ACC112 (cell line): ENCODE measurements at regions not wholly inside any gene's neighbourhood (a gene's known extent, or its start where the extent isn't known, plus 50 kb on each side); places are given as distances from the start of the nearest gene placed in this dataset.

Experiments used
- H2AFZ ChIP-seq: fragments of 200-600 bp; sonication (generic); one replicate; pipeline ENCODE4 v1.6.0; 2017; ENCODE audit warnings: antibody characterized with exemption, low read length; ENCODE audit not compliant: unreplicated experiment
- H3K27ac ChIP-seq: fragments of 200-600 bp; sonication (generic); 2 replicates; pipeline ENCODE4 v1.5.1; 2014; ENCODE audit warnings: low read depth, mild to moderate bottlenecking, antibody characterized with exemption, low read length, moderate library complexity
- H3K27me3 ChIP-seq: fragments of 200-600 bp; sonication (generic); 2 replicates; pipeline ENCODE4 v1.6.1; 2014; ENCODE audit warnings: mild to moderate bottlenecking, antibody characterized with exemption, low read length, moderate library complexity, mixed read lengths; ENCODE audit not compliant: insufficient read depth
- H3K36me3 ChIP-seq: fragments of 200-600 bp; sonication (generic); 2 replicates; pipeline ENCODE4 v1.6.1; 2016; ENCODE audit warnings: mild to moderate bottlenecking, antibody characterized with exemption, low read length, moderate library complexity, mixed read lengths; ENCODE audit not compliant: insufficient read depth
- H3K4me1 ChIP-seq: fragments of 200-600 bp; sonication (generic); one replicate; pipeline ENCODE4 v1.6.1; 2016; ENCODE audit warnings: low read length, mixed read lengths; ENCODE audit not compliant: insufficient read depth, unreplicated experiment, control insufficient read depth
- H3K4me3 ChIP-seq: fragments of 200-600 bp; sonication (generic); 2 replicates; pipeline ENCODE4 v1.5.1; 2014; ENCODE audit warnings: mild to moderate bottlenecking, low read depth, low read length
- H3K79me2 ChIP-seq: fragments of 200-600 bp; sonication (generic); one replicate; pipeline ENCODE4 v1.6.0; 2016; ENCODE audit warnings: low read length; ENCODE audit not compliant: control insufficient read depth, unreplicated experiment, insufficient read depth

- Histone ChIP-seq H3K36me3 (no peaks in the 10 kb centered on the region), H3K4me1 (no peaks in the 10 kb centered on the region), H3K4me3 (no peak overlapping the region), H2AFZ (no peak overlapping the region), H3K79me2 (no peaks in the 10 kb centered on the region), H3K27ac (no peak overlapping the region), H3K27me3 (peaks cover 4% of the 10 kb centered on the region; the same call in 1 of the 2 replicates)
Observed at GRCh38 chr18:67047334-67047733, 443.4 kb upstream of the CDH19 start.

- Histone ChIP-seq H3K4me1 (peaks cover 2% of the 10 kb centered on the region), H2AFZ (no peak overlapping the region), H3K27me3 (peaks cover under 1% of the 10 kb centered on the region; the same call in 1 of the 2 replicates), H3K27ac (no peak overlapping the region), H3K4me3 (no peak overlapping the region), H3K36me3 (no peaks in the 10 kb centered on the region), H3K79me2 (no peaks in the 10 kb centered on the region)
Observed at GRCh38 chr18:67043276-67043675, 439.4 kb upstream of the CDH19 start.

GRCh38 chr18:67041334-67041733, 437.4 kb upstream of the CDH19 start:
- peak overlapping the region; percentile 38 for H2AFZ ChIP-seq
- no peaks in the 10 kb centered on the region for H3K27me3 ChIP-seq
- no peak overlapping the region for H3K27ac ChIP-seq
- 0 out of 2 replicates have a peak overlapping the region, but pooled peaks have one; percentile 21 for H3K4me3 ChIP-seq
- H3K4me1 ChIP-seq, result peaks cover 2% of the 10 kb centered on the region
- H3K79me2 ChIP-seq, result no peaks in the 10 kb centered on the region
- no peaks in the 10 kb centered on the region for H3K36me3 ChIP-seq

- Histone ChIP-seq H3K36me3 (no peaks in the 10 kb centered on the region), H3K4me3 (no peak overlapping the region), H3K4me1 (no peaks in the 10 kb centered on the region), H2AFZ (no peak overlapping the region), H3K27me3 (no peaks in the 10 kb centered on the region), H3K79me2 (no peaks in the 10 kb centered on the region), H3K27ac (no peak overlapping the region)
Observed at GRCh38 chr18:67035026-67035425, 431.1 kb upstream of the CDH19 start.

GRCh38 chr18:67023059-67023458, 419.2 kb upstream of the CDH19 start:
- Histone ChIP-seq H3K79me2 (no peaks in the 10 kb centered on the region), H3K4me3 (no peak overlapping the region), H3K36me3 (no peaks in the 10 kb centered on the region), H2AFZ (no peak overlapping the region), H3K27ac (no peak overlapping the region), H3K27me3 (no peaks in the 10 kb centered on the region), H3K4me1 (no peaks in the 10 kb centered on the region)

- no peaks in the 10 kb centered on the region for H3K36me3 ChIP-seq
- no peak overlapping the region for H3K4me3 ChIP-seq
- no peaks in the 10 kb centered on the region for H3K79me2 ChIP-seq
- H3K4me1 ChIP-seq, result no peaks in the 10 kb centered on the region
- H2AFZ ChIP-seq, result no peak overlapping the region
- H3K27me3 ChIP-seq, result no peaks in the 10 kb centered on the region
- no peak overlapping the region for H3K27ac ChIP-seq
Observed at GRCh38 chr18:67010919-67011318, 407.0 kb upstream of the CDH19 start.

GRCh38 chr18:67007999-67008398, 404.1 kb upstream of the CDH19 start:
- no peak overlapping the region for H3K27ac ChIP-seq
- no peaks in the 10 kb centered on the region for H3K4me1 ChIP-seq
- H3K79me2 ChIP-seq, result no peaks in the 10 kb centered on the region
- H2AFZ ChIP-seq, result no peak overlapping the region
- H3K4me3 ChIP-seq, result no peak overlapping the region
- no peaks in the 10 kb centered on the region for H3K36me3 ChIP-seq
- H3K27me3 ChIP-seq, result no peaks in the 10 kb centered on the region

- no peaks in the 10 kb centered on the region for H3K36me3 ChIP-seq
- no peak overlapping the region for H3K4me3 ChIP-seq
- H3K4me1 ChIP-seq, result no peaks in the 10 kb centered on the region
- H3K79me2 ChIP-seq, result no peaks in the 10 kb centered on the region
- no peaks in the 10 kb centered on the region for H3K27me3 ChIP-seq
- H3K27ac ChIP-seq, result no peak overlapping the region
- no peak overlapping the region for H2AFZ ChIP-seq
Observed at GRCh38 chr18:67007085-67007484, 403.2 kb upstream of the CDH19 start.

- Histone ChIP-seq H2AFZ (no peak overlapping the region), H3K27ac (no peak overlapping the region), H3K4me1 (no peaks in the 10 kb centered on the region), H3K27me3 (no peaks in the 10 kb centered on the region), H3K4me3 (no peak overlapping the region), H3K79me2 (no peaks in the 10 kb centered on the region), H3K36me3 (no peaks in the 10 kb centered on the region)
Observed at GRCh38 chr18:67001052-67001451, 397.2 kb upstream of the CDH19 start.

- no peak overlapping the region for H3K4me3 ChIP-seq
- H2AFZ ChIP-seq, result no peak overlapping the region
- no peaks in the 10 kb centered on the region for H3K79me2 ChIP-seq
- H3K36me3 ChIP-seq, result no peaks in the 10 kb centered on the region
- H3K27me3 ChIP-seq, result no peaks in the 10 kb centered on the region
- no peak overlapping the region for H3K27ac ChIP-seq
- no peaks in the 10 kb centered on the region for H3K4me1 ChIP-seq
Observed at GRCh38 chr18:66999003-66999402, 395.1 kb upstream of the CDH19 start.

GRCh38 chr18:66995270-66995669, 391.4 kb upstream of the CDH19 start:
- Histone ChIP-seq H2AFZ (no peak overlapping the region), H3K4me3 (no peak overlapping the region), H3K27ac (no peak overlapping the region), H3K79me2 (no peaks in the 10 kb centered on the region), H3K27me3 (no peaks in the 10 kb centered on the region), H3K36me3 (no peaks in the 10 kb centered on the region), H3K4me1 (no peaks in the 10 kb centered on the region)
